Astrocyte of the spinal cord (primary cell): ENCODE measurements at regions not wholly inside any gene's neighbourhood (a gene's known extent, or its start where the extent isn't known, plus 50 kb on each side); places are given as distances from the start of the nearest gene placed in this dataset.

Experiments used
- DNase-seq: peaks from one replicate; pipeline ENCODE4 v3.0.0; 2011; ENCODE audit warnings: low read depth, low spot score
- H3K4me3 ChIP-seq: 2 replicates; pipeline ENCODE4 v1.5.1; 2011; ENCODE audit warnings: low read depth, mild to moderate bottlenecking, low read length, moderate library complexity
- CTCF ChIP-seq: IDR thresholded peaks from 2 replicates; pipeline ENCODE4 v1.5.1; 2012; ENCODE audit warnings: low read depth, mild to moderate bottlenecking, low read length, inconsistent platforms
- in situ Hi-C: cut with HindIII; loops from 2 replicates; pipeline ENCODE4 v1.10.0; 2017; ENCODE audit warnings: low sequenced_read_pairs

DNA sequence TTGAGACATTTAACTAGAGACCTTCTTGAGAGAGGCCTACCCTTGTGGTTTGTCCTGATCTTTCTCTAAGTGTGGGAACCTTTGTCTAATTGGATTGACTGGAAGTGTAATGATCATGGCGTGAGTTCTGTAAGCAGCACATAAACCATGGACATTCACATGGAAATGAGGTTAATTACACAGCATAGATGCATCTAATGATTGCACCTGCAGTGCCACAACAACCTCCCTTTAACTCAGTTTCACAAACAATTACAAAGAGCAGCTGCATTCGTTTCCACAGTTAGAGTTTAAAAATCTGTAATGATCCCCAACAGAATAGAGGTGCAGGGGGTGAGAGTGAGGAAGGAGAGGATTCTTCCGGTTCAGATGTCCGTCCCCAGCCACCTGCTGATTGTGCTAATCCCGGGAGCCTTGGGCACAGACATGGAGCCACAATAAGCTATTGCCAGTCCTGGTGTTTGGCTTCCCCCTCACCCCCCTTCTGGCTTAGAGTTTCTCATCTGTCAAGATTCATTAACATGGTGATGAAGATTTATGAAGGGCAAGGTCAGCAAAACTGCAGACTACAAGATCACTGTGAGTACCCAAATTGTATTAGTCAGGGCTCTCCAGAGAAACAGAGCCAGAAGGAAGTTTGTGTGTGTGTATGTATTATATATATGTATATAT lies 659.2 kb upstream of the SOX9 start:
- no peak for TF ChIP-seq CTCF
- DNase-seq: no peak
- H3K4me3 ChIP-seq: no peak overlapping the region
- in situ Hi-C loops: no loop called here

- in situ Hi-C loops: no loop called here
- DNase-seq: no peak
- no peak for TF ChIP-seq CTCF
- H3K4me3 ChIP-seq: no peak overlapping the region
These were observed 656.6 kb upstream of the SOX9 start for GRCh38 chr17:71464241-71464640.

DNA sequence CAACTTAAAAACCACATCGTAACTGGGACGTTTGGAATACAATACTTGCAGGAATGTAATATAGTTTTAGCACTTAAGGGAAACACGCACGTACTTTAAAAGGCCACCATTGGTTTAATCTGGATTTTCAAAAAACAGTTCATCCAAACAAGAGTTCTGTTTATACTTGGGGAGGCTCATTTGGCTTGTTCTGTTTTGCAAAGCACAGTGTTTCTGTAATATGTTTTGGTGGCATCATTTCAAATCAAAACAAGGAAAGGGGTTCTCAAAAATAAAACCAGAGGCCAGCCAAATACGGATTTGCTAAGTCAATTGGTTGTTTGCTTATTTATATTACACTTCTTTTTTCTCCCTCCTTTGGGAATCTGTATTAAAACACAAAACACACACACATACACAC lies 656.1 kb upstream of the SOX9 start:
- in situ Hi-C loops: no loop called here
- no peak for TF ChIP-seq CTCF
- DNase-seq: no peak
- H3K4me3 ChIP-seq: no peak overlapping the region

DNA sequence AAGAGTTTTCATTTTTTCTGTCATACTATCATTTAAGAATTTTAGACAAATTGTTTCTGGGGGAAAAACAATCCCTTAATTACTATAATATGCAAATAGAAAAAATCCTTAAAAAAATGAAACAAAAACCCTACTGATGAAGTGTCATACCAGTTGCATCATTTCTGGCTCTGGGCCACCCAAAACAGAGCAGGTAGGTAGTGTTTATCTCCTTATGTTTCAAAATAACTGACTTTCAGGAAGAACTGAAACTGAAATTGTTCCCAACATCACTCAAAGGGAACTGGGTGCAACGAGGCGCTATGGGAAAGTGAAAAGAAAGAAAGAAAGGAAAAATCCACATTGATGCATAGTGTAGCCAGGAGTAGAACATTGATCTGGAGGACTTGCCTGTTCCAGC lies 653.1 kb upstream of the SOX9 start:
- DNase-seq: no peak
- no peak overlapping the region for H3K4me3 ChIP-seq
- TF ChIP-seq CTCF: no peak
- in situ Hi-C loops: no loop called here

DNA sequence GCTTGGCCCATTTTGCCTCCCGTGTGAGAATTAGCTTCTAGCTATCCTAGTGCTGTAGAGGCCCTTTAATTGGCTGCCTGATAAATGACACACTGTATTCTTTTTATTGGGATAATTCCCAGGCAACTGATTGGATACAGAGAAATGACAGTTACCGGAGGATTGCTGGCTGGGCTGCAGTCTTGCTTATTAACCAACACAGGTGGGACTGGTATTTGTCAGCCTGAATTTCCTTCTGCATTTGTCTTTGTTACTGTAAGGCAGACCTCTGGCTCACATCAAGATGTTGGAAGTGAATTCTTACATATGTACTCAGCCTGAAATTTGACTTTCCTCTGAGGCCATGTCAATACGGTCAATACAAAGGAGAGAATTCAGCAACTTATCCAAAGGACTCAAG lies 650.8 kb upstream of the SOX9 start:
- no peak for TF ChIP-seq CTCF
- in situ Hi-C loops: no loop called here

GRCh38 chr17:71472809-71473789 lies 647.7 kb upstream of the SOX9 start:
- in situ Hi-C loops: no loop called here
- TF ChIP-seq CTCF: peak; percentile 78
- no peak overlapping the region for H3K4me3 ChIP-seq
- DNase-seq: peak; percentile 66

More for the DNA sequence above, 650.8 kb upstream of the SOX9 start:
- DNase-seq: no peak
- H3K4me3 ChIP-seq: no peak overlapping the region
